Karpas-422 (cell line): ENCODE measurements at regions not wholly inside any gene's neighbourhood (a gene's known extent, or its start where the extent isn't known, plus 50 kb on each side); places are given as distances from the start of the nearest gene placed in this dataset.
"Not testable (repeated sequence)": the region's sequence is repeated elsewhere in the genome, so short reads cannot be mapped to it uniquely, and the experiment has no call there.

Experiments used
- DNase-seq: peaks from one replicate; pipeline ENCODE4 v3.0.0-alpha.2; 2015
- H2AFZ ChIP-seq: fragments of 200-600 bp; sonication (generic); 2 replicates; pipeline ENCODE4 v1.6.1; 2014; ENCODE audit warnings: antibody characterized with exemption, low read length, mixed read lengths
- H3K27ac ChIP-seq: fragments of 200-600 bp; sonication (generic); 2 replicates; pipeline ENCODE4 v1.5.1; 2014; ENCODE audit warnings: mild to moderate bottlenecking, low read length, moderate library complexity
- H3K27me3 ChIP-seq: fragments of 200-600 bp; sonication (generic); 2 replicates; pipeline ENCODE4 v1.6.1; 2014; ENCODE audit warnings: low read length, mixed read lengths
- H3K36me3 ChIP-seq: fragments of 200-600 bp; sonication (generic); 2 replicates; pipeline ENCODE4 v1.6.1; 2014; ENCODE audit warnings: low read length, mixed read lengths; ENCODE audit not compliant: insufficient read depth
- H3K4me1 ChIP-seq: fragments of 200-600 bp; sonication (generic); 2 replicates; pipeline ENCODE4 v1.6.1; 2014; ENCODE audit warnings: mild to moderate bottlenecking, low read length, mixed read lengths
- H3K4me2 ChIP-seq: fragments of 200-600 bp; sonication (generic); 2 replicates; pipeline ENCODE4 v1.6.1; 2014; ENCODE audit warnings: low read length, low read depth, mild to moderate bottlenecking; ENCODE audit not compliant: poor library complexity, severe bottlenecking
- H3K4me3 ChIP-seq: fragments of 200-600 bp; sonication (generic); 2 replicates; pipeline ENCODE4 v1.5.1; 2014; ENCODE audit warnings: mild to moderate bottlenecking, antibody characterized with exemption, low read length, mixed read lengths
- H3K79me2 ChIP-seq: fragments of 200-600 bp; sonication (generic); 2 replicates; pipeline ENCODE4 v1.6.1; 2014; ENCODE audit warnings: mild to moderate bottlenecking, low read length, mixed read lengths
- H3K9ac ChIP-seq: fragments of 200-600 bp; sonication (generic); 2 replicates; pipeline ENCODE4 v1.6.0; 2014; ENCODE audit warnings: low read length
- H3K9me2 ChIP-seq: fragments of 200-600 bp; sonication (generic), shearing (Covaris generic); replicated peaks from 2 replicates; pipeline ENCODE4 v1.6.0; 2014; ENCODE audit warnings: mild to moderate bottlenecking, low read length, moderate library complexity; ENCODE audit not compliant: insufficient read depth
- H3K9me3 ChIP-seq: fragments of 300-700, 200-600 bp; sonication (generic); 2 replicates; pipeline ENCODE4 v1.6.1; 2014; ENCODE audit warnings: low read length, mixed read lengths
- H4K20me1 ChIP-seq: fragments of 200-600 bp; sonication (generic); 2 replicates; pipeline ENCODE4 v1.6.1; 2014; ENCODE audit warnings: mild to moderate bottlenecking, antibody characterized with exemption, low read length, low read depth; ENCODE audit not compliant: insufficient read depth

DNA sequence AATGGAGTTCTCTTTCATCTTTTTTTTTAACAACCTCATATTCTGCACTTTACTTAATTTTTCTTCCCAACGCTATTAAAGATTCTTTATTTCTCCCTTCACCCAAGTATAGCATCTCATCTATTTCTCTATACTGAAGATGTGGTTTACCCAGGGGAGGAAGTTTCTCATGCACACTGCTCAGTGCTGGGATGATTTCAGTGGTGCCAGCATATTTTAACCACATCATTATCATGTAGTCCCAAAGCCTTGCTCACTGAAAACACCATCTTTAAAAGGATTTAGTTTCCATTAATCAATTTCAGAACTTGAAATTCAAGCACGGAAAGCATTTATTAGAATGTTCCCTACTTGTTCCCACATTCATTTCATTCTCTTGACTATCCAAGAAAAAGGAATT, 725.7 kb downstream of the USP25 start:
- Histone ChIP-seq H3K4me2 (no peak overlapping the region), H3K4me1 (no peaks in the 10 kb centered on the region), H3K4me3 (no peak overlapping the region), H3K27ac (no peak overlapping the region), H3K9me3 (peaks cover 16% of the 10 kb centered on the region), H4K20me1 (no peaks in the 10 kb centered on the region), H3K79me2 (no peaks in the 10 kb centered on the region), H2AFZ (no peak overlapping the region), H3K36me3 (no peaks in the 10 kb centered on the region), H3K9ac (no peak overlapping the region), H3K9me2 (no peaks in the 10 kb centered on the region), H3K27me3 (no peaks in the 10 kb centered on the region)
- no peak for DNase-seq

DNA sequence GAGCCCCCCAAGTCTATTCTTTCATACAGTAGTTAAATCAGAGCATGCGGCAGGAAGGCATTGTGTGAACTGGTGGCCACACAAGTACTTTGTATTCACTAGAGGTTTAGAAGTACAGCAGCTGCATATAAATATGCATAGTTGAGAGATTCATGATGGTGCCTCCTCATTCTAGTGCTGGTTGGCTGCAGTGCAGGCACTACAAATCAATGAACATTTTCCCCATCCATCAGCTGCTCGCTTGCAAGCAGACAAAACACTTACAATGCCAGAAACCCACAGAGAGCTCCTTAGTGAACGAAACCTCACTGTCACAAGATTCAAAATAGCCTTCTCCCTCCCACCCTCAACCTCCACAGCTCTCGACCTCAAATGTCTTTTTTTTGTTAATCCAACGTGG, 726.2 kb downstream of the USP25 start:
- Histone ChIP-seq H4K20me1 (no peaks in the 10 kb centered on the region), H3K4me2 (no peak overlapping the region), H3K36me3 (no peaks in the 10 kb centered on the region), H3K27ac (no peak overlapping the region), H3K4me3 (no peak overlapping the region), H3K9ac (no peak overlapping the region), H3K9me2 (no peaks in the 10 kb centered on the region), H3K79me2 (no peaks in the 10 kb centered on the region), H3K9me3 (peaks cover 16% of the 10 kb centered on the region), H2AFZ (no peak overlapping the region), H3K4me1 (no peaks in the 10 kb centered on the region), H3K27me3 (no peaks in the 10 kb centered on the region)
- DNase-seq, result no peak

DNA sequence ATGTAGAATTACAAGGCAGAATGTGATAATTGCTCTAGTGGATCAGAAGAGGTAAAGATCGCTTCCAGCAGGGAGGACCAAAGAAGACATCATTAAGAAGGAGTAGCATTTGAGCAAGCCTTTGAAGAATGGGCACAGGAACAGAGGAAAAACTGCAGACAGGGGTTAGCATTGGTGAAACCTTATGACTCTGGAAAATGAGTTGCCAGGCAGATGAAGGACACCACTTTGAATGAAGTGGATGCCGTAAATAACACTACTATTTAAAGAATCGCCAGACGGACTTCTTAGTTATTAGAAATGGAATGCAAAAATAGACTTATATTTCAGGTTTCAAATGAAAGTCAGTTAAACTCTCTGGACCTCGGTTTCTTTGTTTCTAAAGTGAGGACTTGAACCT, 727.7 kb downstream of the USP25 start:
- H2AFZ ChIP-seq, result no peak overlapping the region
- no peaks in the 10 kb centered on the region for H3K36me3 ChIP-seq
- H4K20me1 ChIP-seq, result no peaks in the 10 kb centered on the region
- H3K9me3 ChIP-seq, result peaks cover 16% of the 10 kb centered on the region
- H3K9me2 ChIP-seq, result no peaks in the 10 kb centered on the region
- no peak overlapping the region for H3K27ac ChIP-seq
- no peak for DNase-seq
- no peaks in the 10 kb centered on the region for H3K4me1 ChIP-seq
- no peaks in the 10 kb centered on the region for H3K27me3 ChIP-seq
- no peak overlapping the region for H3K4me2 ChIP-seq
- H3K79me2 ChIP-seq, result no peaks in the 10 kb centered on the region
- no peak overlapping the region for H3K4me3 ChIP-seq
- H3K9ac ChIP-seq, result no peak overlapping the region

DNA sequence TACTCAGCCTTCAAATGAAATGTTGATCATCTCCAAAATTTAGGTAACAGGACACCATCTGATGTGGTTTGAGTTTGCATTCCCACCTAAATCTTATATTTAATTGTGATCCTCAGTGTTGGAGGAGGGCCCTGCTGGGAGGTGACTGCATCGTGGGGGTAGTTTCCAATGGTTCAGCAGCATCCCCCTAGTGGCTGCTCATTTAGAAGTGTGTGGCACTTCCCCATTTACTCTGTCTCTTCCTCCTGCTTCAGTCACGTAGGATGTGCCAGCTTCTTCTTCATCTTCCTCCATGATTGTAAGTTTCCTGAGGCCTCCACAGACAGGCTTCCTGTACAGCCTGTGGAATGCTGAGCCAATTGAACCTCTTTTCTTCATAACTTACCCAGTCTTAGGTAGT, 731.2 kb downstream of the USP25 start:
- no peaks in the 10 kb centered on the region for H3K27me3 ChIP-seq
- H4K20me1 ChIP-seq, result no peaks in the 10 kb centered on the region
- H3K9ac ChIP-seq, result no peak overlapping the region
- H3K9me3 ChIP-seq, result peaks cover 10% of the 10 kb centered on the region
- no peak overlapping the region for H3K4me3 ChIP-seq
- H3K4me2 ChIP-seq, result no peak overlapping the region
- H2AFZ ChIP-seq, result no peak overlapping the region
- H3K36me3 ChIP-seq, result no peaks in the 10 kb centered on the region
- H3K4me1 ChIP-seq, result no peaks in the 10 kb centered on the region
- H3K27ac ChIP-seq, result no peak overlapping the region
- no peak for DNase-seq
- no peaks in the 10 kb centered on the region for H3K79me2 ChIP-seq
- H3K9me2 ChIP-seq, result no peaks in the 10 kb centered on the region

DNA sequence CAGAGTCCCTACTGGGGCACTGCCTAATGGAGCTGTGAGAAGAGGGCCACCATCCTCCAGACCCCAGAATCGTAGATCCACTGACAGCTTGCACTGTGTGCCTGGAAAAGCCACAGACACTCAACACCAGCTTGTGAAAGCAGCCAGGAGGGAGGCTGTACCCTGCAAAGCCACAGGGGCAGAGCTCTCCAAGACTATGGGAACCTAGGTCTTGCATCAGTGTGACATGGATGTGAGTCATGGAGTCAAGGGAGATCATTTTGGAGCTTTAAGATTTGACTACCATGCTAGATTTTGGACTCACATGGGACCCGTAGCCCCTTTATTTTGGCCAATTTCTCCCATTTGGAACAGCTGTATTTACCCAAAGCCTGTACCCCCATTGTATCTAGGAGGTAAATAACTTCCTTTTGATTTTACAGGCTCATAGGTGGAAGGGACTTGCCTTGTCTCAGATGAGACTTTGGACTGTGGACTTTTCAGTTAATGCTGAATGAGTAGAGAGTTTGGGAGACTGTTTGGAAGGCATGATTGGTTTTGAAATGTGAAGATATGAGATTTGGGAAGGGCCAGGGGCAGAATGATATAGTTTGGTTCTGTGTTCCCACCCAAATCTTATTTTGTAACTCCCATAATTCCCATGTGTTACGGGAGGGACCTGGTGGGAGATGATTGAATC, 734.6 kb downstream of the USP25 start:
- not testable (repeated sequence) for H3K4me3 ChIP-seq, H3K27me3 ChIP-seq, DNase-seq, H3K27ac ChIP-seq, H4K20me1 ChIP-seq, H3K9me2 ChIP-seq, H3K79me2 ChIP-seq, H3K4me1 ChIP-seq, H3K9ac ChIP-seq, H2AFZ ChIP-seq, H3K4me2 ChIP-seq, H3K36me3 ChIP-seq
- H3K9me3 ChIP-seq, result peaks cover 18% of the 10 kb centered on the region

DNA sequence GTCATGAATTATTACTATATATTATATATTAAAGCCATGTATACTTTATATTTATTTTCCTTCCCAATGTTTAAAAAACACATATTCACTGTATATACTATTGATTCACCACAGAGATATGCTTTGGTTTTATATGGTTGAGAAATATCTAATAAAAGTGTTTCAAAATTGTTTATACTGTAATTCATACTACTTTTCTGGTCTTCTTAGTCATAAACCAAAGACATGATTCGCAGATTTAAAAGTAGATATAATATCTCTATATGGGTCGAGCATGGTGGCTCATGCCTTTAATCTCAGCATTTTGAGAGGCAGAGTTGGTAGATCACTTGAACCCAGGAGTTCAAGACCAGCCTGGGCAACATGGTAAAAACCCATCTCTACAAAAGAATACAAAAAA, 738.4 kb downstream of the USP25 start:
- DNase-seq, result no peak
- Histone ChIP-seq H3K36me3 (no peaks in the 10 kb centered on the region), H3K9me2 (no peaks in the 10 kb centered on the region), H3K79me2 (no peaks in the 10 kb centered on the region), H3K27me3 (no peaks in the 10 kb centered on the region), H3K4me1 (no peaks in the 10 kb centered on the region), H3K27ac (no peak overlapping the region), H3K9ac (no peak overlapping the region), H3K9me3 (peaks cover 20% of the 10 kb centered on the region), H2AFZ (no peak overlapping the region), H3K4me2 (no peak overlapping the region), H4K20me1 (no peaks in the 10 kb centered on the region), H3K4me3 (no peak overlapping the region)

DNA sequence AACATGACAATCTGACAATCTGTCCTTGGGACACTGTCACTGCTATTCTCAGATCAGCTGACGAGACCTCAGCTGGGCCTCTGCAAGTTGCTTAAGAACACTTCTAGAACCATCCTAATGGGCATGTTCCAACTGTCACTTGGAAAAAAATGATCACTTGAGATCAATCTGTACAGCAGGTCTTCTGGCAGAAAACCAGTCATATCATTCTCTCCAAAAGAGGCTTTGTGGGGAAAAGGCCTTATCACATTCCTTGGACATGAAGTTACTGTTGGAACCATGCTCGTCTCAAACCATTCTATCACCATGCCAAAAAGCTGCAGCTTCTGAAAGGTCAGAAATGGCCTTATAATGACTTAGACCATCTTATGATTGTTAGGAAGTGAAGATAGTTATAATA, 744.2 kb downstream of the USP25 start:
- Histone ChIP-seq H3K4me1 (no peaks in the 10 kb centered on the region), H3K9me3 (peaks cover 19% of the 10 kb centered on the region), H4K20me1 (no peaks in the 10 kb centered on the region), H3K27me3 (no peaks in the 10 kb centered on the region), H3K79me2 (no peaks in the 10 kb centered on the region), H3K9ac (no peak overlapping the region), H3K4me3 (no peak overlapping the region), H3K27ac (no peak overlapping the region), H3K9me2 (no peaks in the 10 kb centered on the region), H3K36me3 (no peaks in the 10 kb centered on the region), H3K4me2 (no peak overlapping the region), H2AFZ (no peak overlapping the region)
- no peak for DNase-seq

DNA sequence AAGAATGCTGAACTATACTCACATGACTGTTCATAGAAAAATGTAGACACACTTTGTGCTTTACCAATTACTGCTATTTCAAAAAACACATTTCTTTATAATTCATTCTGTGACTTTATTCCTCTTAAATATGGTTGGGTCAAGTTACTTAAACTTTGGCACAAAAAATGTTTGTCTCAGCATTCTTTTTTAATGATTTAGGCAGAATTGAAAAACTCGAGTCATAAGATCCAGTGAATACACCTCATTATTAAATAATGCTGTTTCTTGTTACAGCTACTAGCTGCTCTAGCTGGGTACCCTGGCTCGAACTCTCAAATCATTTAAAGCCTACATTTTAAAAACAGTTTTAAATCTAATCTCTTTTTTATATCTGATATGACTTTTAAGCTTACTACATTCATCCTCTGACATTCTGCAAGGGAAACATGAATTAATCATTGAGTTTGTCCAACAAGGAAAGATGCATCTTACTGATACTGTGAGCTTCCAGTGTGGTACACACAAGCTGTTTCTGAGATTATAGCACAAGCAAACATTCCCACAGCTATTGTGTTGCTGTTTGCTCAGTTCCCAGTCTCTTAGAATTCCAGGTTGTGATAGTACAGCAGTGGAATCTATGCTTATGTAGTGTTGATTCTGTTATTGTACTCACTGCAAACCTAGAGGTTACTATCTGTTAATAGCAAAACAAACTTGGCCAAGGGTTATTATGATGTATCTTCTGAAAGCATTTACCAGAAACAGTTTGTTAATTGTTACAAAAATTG, 746.5 kb downstream of the USP25 start:
- Histone ChIP-seq H3K9me3 (peaks cover 14% of the 10 kb centered on the region), H3K4me3 (no peak overlapping the region), H3K27ac (no peak overlapping the region), H3K4me1 (no peaks in the 10 kb centered on the region), H4K20me1 (no peaks in the 10 kb centered on the region), H3K4me2 (no peak overlapping the region), H2AFZ (no peak overlapping the region), H3K9me2 (no peaks in the 10 kb centered on the region), H3K27me3 (no peaks in the 10 kb centered on the region), H3K9ac (no peak overlapping the region), H3K36me3 (no peaks in the 10 kb centered on the region), H3K79me2 (no peaks in the 10 kb centered on the region)
- DNase-seq, result no peak
